Fibroblast of pulmonary artery (primary cell): ENCODE measurements at regions not wholly inside any gene's neighbourhood (a gene's known extent, or its start where the extent isn't known, plus 50 kb on each side); places are given as distances from the start of the nearest gene placed in this dataset.
A peak's percentile ranks its signal among the peaks of the same experiment; 100 is the strongest.

Source experiments
- DNase-seq: peaks from one replicate; pipeline ENCODE4 v3.0.0-alpha.2; 2010; ENCODE audit warnings: low read depth
- H3K4me3 ChIP-seq: replicated peaks from 2 replicates; pipeline ENCODE4 v1.5.1; 2011; ENCODE audit warnings: low read depth, mild to moderate bottlenecking, control low read depth, low read length, moderate library complexity
- TF ChIP-seq, protein P1 (sequence below): IDR thresholded peaks from 2 replicates; pipeline ENCODE4 v1.5.1; 2011; ENCODE audit warnings: mild to moderate bottlenecking, control low read depth, low read length, inconsistent platforms; ENCODE audit errors: missing control alignments

GRCh38 chr4:81737865-81738559 is 266.3 kb upstream of the RASGEF1B start:
- no peak for DNase-seq
- no peak overlapping the region for H3K4me3 ChIP-seq
- TF ChIP-seq, protein P1, sequence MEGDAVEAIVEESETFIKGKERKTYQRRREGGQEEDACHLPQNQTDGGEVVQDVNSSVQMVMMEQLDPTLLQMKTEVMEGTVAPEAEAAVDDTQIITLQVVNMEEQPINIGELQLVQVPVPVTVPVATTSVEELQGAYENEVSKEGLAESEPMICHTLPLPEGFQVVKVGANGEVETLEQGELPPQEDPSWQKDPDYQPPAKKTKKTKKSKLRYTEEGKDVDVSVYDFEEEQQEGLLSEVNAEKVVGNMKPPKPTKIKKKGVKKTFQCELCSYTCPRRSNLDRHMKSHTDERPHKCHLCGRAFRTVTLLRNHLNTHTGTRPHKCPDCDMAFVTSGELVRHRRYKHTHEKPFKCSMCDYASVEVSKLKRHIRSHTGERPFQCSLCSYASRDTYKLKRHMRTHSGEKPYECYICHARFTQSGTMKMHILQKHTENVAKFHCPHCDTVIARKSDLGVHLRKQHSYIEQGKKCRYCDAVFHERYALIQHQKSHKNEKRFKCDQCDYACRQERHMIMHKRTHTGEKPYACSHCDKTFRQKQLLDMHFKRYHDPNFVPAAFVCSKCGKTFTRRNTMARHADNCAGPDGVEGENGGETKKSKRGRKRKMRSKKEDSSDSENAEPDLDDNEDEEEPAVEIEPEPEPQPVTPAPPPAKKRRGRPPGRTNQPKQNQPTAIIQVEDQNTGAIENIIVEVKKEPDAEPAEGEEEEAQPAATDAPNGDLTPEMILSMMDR: no peak

DNA sequence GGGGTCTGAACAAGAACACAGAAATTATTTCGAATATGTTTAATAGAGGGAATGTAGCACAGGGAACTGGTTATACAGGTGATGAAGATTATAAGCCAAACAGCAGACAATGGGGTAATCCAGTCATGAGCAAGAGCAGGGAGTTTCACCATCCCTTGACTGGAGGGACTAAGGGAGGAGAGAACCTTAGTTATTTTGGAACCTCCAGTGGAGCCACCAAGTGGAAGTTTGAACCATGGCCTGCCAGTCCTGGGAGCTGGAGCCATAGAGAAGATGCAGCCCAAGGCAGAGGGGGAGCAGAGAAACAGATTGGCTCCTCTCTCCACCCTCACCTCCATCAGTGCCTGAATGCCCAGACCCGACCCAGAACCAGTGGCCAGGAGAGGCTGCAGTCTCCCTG is 264.6 kb upstream of the RASGEF1B start:
- TF ChIP-seq, protein P1: no peak

DNA sequence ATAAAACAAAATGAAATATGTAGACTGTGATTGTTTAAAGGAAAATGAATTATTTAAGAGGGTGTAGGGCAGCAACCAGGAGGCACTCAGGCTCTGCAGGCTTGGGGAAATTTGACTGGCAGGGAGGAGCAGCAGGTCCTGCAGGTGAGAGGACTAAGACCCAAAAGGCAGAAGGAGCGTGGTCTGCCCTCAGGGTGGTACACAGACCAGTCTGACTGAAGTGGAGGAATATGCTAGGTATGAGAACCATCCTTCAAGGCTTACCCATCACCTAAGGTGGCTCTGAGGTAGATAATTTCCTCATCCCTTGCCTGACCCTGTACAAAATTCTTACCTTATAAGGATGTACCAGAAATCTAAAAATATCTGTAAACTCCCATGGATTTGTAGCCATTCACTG is 261.3 kb upstream of the RASGEF1B start:
- no peak overlapping the region for H3K4me3 ChIP-seq
- TF ChIP-seq, protein P1: no peak
- DNase-seq: no peak

More for the DNA sequence above, 264.6 kb upstream of the RASGEF1B start:
- DNase-seq: no peak
- H3K4me3 ChIP-seq: no peak overlapping the region

DNA sequence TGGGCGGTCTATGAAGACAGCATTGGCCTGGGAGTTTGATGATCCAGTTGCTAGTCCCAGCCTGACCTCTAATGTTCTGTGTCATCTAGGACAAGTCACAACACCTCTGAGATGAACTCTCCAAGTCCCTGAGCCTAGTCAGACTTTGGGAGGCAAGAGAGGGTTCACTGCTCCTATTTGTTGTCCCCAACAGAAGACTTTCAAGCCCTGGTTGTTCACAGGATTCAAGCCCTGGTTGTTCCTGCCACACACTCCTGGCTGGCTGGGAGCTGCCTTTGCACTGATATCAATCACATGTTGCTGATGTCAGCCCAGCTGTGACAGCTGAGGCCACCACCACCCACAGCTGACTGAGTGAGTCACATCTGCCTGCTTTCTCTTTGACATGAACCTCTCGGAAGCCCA is 253.2 kb upstream of the RASGEF1B start:
- DNase-seq: no peak
- H3K4me3 ChIP-seq: no peak overlapping the region
- TF ChIP-seq, protein P1: no peak

- no peak overlapping the region for H3K4me3 ChIP-seq
- peak; percentile 17 for DNase-seq
- TF ChIP-seq, protein P1: no peak
Observed at GRCh38 chr4:81723927-81724587, 252.3 kb upstream of the RASGEF1B start.

DNA sequence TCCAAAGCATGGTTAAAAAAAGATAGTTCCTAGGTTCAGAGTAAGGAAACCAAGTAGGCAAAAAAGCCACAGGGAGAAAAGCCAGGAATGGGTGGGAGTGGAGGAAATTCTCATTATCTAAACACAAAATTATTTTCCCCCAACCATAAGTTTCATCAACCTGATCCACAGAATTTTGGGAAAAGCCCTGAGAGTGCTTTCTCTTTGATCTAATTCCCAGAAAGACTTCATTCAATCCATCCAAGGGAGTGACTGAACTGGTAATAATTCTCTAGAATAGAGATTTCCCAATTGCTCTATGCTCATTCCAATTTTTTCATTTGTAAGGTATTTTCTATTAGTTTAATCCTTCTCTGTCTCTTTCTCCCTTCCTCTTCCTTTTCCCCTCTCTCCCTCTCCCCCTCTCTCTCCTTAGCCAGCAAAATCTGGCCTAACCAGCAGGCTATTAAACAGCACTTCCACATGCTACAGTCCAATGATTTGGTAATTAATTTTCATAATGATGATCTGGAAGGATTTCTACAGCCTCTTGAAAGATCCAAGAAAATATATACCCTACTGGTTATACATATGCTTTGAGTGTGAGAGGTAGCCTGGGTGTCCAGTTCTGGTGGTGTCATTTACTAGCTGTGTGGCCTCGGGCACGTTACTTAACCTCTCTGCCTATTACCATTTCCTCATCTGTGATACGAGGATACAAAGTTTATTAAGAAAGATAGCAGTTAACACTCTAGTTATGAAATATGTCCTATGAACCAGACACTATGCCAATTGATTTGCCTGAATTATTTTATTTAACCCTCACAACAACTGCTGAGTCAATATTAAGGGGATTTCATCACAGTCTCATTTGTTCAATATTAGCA is 251.5 kb upstream of the RASGEF1B start:
- H3K4me3 ChIP-seq: no peak overlapping the region
- TF ChIP-seq, protein P1: no peak
- no peak for DNase-seq
